Muscle layer of colon (tissue), 2 donors: ENCODE measurements at regions not wholly inside any gene's neighbourhood (a gene's known extent, or its start where the extent isn't known, plus 50 kb on each side); places are given as distances from the start of the nearest gene placed in this dataset.

Source experiments
- H3K27ac ChIP-seq: one replicate; pipeline ENCODE4 v1.7.0; 2013; ENCODE audit warnings: low read depth, mild to moderate bottlenecking, low read length, moderate library complexity
- H3K27me3 ChIP-seq, 2 donors: one replicate each; pipeline ENCODE4 v1.7.0; 2013; ENCODE audit warnings: low read length in 2 of 2, mild to moderate bottlenecking in 2 of 2; ENCODE audit not compliant: insufficient read depth in 2 of 2, control insufficient read depth in 1 of 2
- H3K36me3 ChIP-seq: one replicate; pipeline ENCODE4 v1.7.0; 2013; ENCODE audit warnings: mild to moderate bottlenecking, low read length; ENCODE audit not compliant: insufficient read depth
- H3K4me1 ChIP-seq: one replicate; pipeline ENCODE4 v1.7.0; 2013; ENCODE audit warnings: mild to moderate bottlenecking, low read length; ENCODE audit not compliant: insufficient read depth
- H3K4me3 ChIP-seq, 2 donors: one replicate each; pipeline ENCODE4 v1.7.0; 2013; ENCODE audit warnings: low read length in 2 of 2, low read depth in 1 of 2, mild to moderate bottlenecking in 1 of 2, moderate library complexity in 1 of 2
- H3K9ac ChIP-seq: one replicate; pipeline ENCODE4 v1.7.0; 2013; ENCODE audit warnings: low read length
- H3K9me3 ChIP-seq: one replicate; pipeline ENCODE4 v1.7.0; 2013; ENCODE audit warnings: mild to moderate bottlenecking, low read length
- donor health status: abdominal sarcoma.
- donor health status: Adenocarcinoma of cecum.

GRCh38 chr4:137043184-137043583 is 489.1 kb downstream of the PCDH18 start:
- Histone ChIP-seq H3K4me1 (no peaks in the 10 kb centered on the region), H3K27ac (no peak overlapping the region), H3K9me3 (no peaks in the 10 kb centered on the region), H3K4me3 (no peak overlapping the region), H3K36me3 (no peaks in the 10 kb centered on the region), H3K27me3 (no peaks in the 10 kb centered on the region), H3K9ac (no peak overlapping the region)

- Histone ChIP-seq H3K4me3 (no peak overlapping the region), H3K27ac (no peak overlapping the region), H3K27me3 (no peaks in the 10 kb centered on the region), H3K36me3 (no peaks in the 10 kb centered on the region), H3K9me3 (no peaks in the 10 kb centered on the region), H3K9ac (no peak overlapping the region), H3K4me1 (no peaks in the 10 kb centered on the region)
Measured at GRCh38 chr4:137039370-137039769, 492.9 kb downstream of the PCDH18 start.

GRCh38 chr4:137032222-137032621 is 500.1 kb downstream of the PCDH18 start:
- no peaks in the 10 kb centered on the region for H3K27me3 ChIP-seq
- no peak overlapping the region for H3K9ac ChIP-seq
- no peak overlapping the region for H3K27ac ChIP-seq
- no peaks in the 10 kb centered on the region for H3K4me1 ChIP-seq
- H3K36me3 ChIP-seq: no peaks in the 10 kb centered on the region
- no peaks in the 10 kb centered on the region for H3K9me3 ChIP-seq
- no peak overlapping the region for H3K4me3 ChIP-seq

GRCh38 chr4:137029026-137029425 is 503.3 kb downstream of the PCDH18 start:
- H3K9me3 ChIP-seq: no peaks in the 10 kb centered on the region
- H3K4me3 ChIP-seq: no peak overlapping the region
- no peak overlapping the region for H3K9ac ChIP-seq
- H3K27ac ChIP-seq: no peak overlapping the region
- H3K27me3 ChIP-seq: no peaks in the 10 kb centered on the region
- H3K4me1 ChIP-seq: no peaks in the 10 kb centered on the region
- no peaks in the 10 kb centered on the region for H3K36me3 ChIP-seq

- H3K27me3 ChIP-seq: no peaks in the 10 kb centered on the region
- H3K9ac ChIP-seq: no peak overlapping the region
- H3K4me1 ChIP-seq: no peaks in the 10 kb centered on the region
- H3K36me3 ChIP-seq: no peaks in the 10 kb centered on the region
- H3K9me3 ChIP-seq: no peaks in the 10 kb centered on the region
- H3K27ac ChIP-seq: no peak overlapping the region
- no peak overlapping the region for H3K4me3 ChIP-seq
Measured at GRCh38 chr4:137025484-137026059, 506.7 kb downstream of the PCDH18 start.

GRCh38 chr4:137015426-137016409 is 516.6 kb downstream of the PCDH18 start:
- Histone ChIP-seq H3K27ac (no peak overlapping the region), H3K27me3 (no peaks in the 10 kb centered on the region), H3K4me3 (no peak overlapping the region), H3K36me3 (no peaks in the 10 kb centered on the region), H3K4me1 (no peaks in the 10 kb centered on the region), H3K9me3 (no peaks in the 10 kb centered on the region), H3K9ac (no peak overlapping the region)

GRCh38 chr4:137000432-137000831 is 531.9 kb downstream of the PCDH18 start:
- Histone ChIP-seq H3K36me3 (no peaks in the 10 kb centered on the region), H3K4me3 (no peak overlapping the region), H3K27me3 (no peaks in the 10 kb centered on the region), H3K27ac (no peak overlapping the region), H3K9me3 (no peaks in the 10 kb centered on the region), H3K4me1 (no peaks in the 10 kb centered on the region), H3K9ac (no peak overlapping the region)

- Histone ChIP-seq H3K27ac (no peak overlapping the region), H3K4me1 (no peaks in the 10 kb centered on the region), H3K27me3 (no peaks in the 10 kb centered on the region), H3K4me3 (no peak overlapping the region), H3K9ac (no peak overlapping the region), H3K36me3 (no peaks in the 10 kb centered on the region), H3K9me3 (no peaks in the 10 kb centered on the region)
Measured at GRCh38 chr4:136992032-136992431, 540.3 kb downstream of the PCDH18 start.

GRCh38 chr4:136985683-136986082 is 546.6 kb downstream of the PCDH18 start:
- Histone ChIP-seq H3K36me3 (no peaks in the 10 kb centered on the region), H3K9ac (no peak overlapping the region), H3K9me3 (no peaks in the 10 kb centered on the region), H3K27ac (no peak overlapping the region), H3K4me3 (no peak overlapping the region), H3K27me3 (no peaks in the 10 kb centered on the region), H3K4me1 (no peaks in the 10 kb centered on the region)

GRCh38 chr4:136967069-136967468 is 565.2 kb downstream of the PCDH18 start:
- H3K27me3 ChIP-seq: no peaks in the 10 kb centered on the region
- no peak overlapping the region for H3K4me3 ChIP-seq
- no peaks in the 10 kb centered on the region for H3K36me3 ChIP-seq
- no peaks in the 10 kb centered on the region for H3K4me1 ChIP-seq
- H3K9ac ChIP-seq: no peak overlapping the region
- no peak overlapping the region for H3K27ac ChIP-seq
- H3K9me3 ChIP-seq: no peaks in the 10 kb centered on the region

GRCh38 chr4:136965478-136965877 is 566.8 kb downstream of the PCDH18 start:
- no peaks in the 10 kb centered on the region for H3K9me3 ChIP-seq
- no peaks in the 10 kb centered on the region for H3K36me3 ChIP-seq
- no peak overlapping the region for H3K27ac ChIP-seq
- no peak overlapping the region for H3K4me3 ChIP-seq
- no peaks in the 10 kb centered on the region for H3K27me3 ChIP-seq
- no peaks in the 10 kb centered on the region for H3K4me1 ChIP-seq
- H3K9ac ChIP-seq: no peak overlapping the region
